H1 (cell line): ENCODE measurements at regions not wholly inside any gene's neighbourhood (a gene's known extent, or its start where the extent isn't known, plus 50 kb on each side); places are given as distances from the start of the nearest gene placed in this dataset.
A peak's percentile ranks its signal among the peaks of the same experiment; 100 is the strongest.

Source experiments
- CTCF ChIA-PET: fragments of 300-600 bp; sonication (Branson Sonifier 250); formaldehyde crosslinking; loops from one replicate; lab custom pipeline; 2021; ENCODE audit not compliant: partially characterized antibody; lab: Charles Lee
- POLR2A ChIA-PET: fragments of 300-600 bp; sonication (Branson Sonifier 250); formaldehyde crosslinking; loops from one replicate; lab custom pipeline; 2021; ENCODE audit warnings: inconsistent platforms; ENCODE audit not compliant: partially characterized antibody; lab: Charles Lee
- DNase-seq, 2 experiments: peaks; one replicate each; pipeline versions ENCODE4 v3.0.0 to v3.0.0-alpha.2; 2010 to 2022; ENCODE audit warnings: low spot score in 2 of 2, low read depth in 1 of 2, mixed read lengths in 1 of 2
- FAIRE-seq: peaks from 2 replicates; lab custom pipeline; 2011; peaks lifted over from hg19 to GRCh38; lab: Jason Lieb, UNC
- H2AFZ ChIP-seq: 2 replicates; pipeline ENCODE4 v1.8.1; 2012; ENCODE audit warnings: low read length, inconsistent platforms
- H2AK5ac ChIP-seq: 2 replicates; pipeline ENCODE4 v1.6.1; 2013; ENCODE audit warnings: low read depth, low read length
- H2BK120ac ChIP-seq: replicated peaks from 2 replicates; pipeline ENCODE3; 2013; ENCODE audit warnings: low read depth, low read length, inconsistent platforms
- H2BK12ac ChIP-seq: 2 replicates; pipeline ENCODE4 v1.6.1; 2013; ENCODE audit warnings: low read depth, low read length
- H2BK15ac ChIP-seq: 2 replicates; pipeline ENCODE4 v1.6.1; 2013; ENCODE audit warnings: low read length
- H2BK20ac ChIP-seq: 2 replicates; pipeline ENCODE4 v1.6.1; 2013; ENCODE audit warnings: low read length
- H2BK5ac ChIP-seq: 2 replicates; pipeline ENCODE4 v1.6.1; 2013; ENCODE audit warnings: low read depth, low read length
- H3K14ac ChIP-seq: 2 replicates; pipeline ENCODE4 v1.6.1; 2013; ENCODE audit warnings: inconsistent platforms; ENCODE audit not compliant: insufficient read length
- H3K18ac ChIP-seq: 2 replicates; pipeline ENCODE4 v1.6.1; 2013; ENCODE audit warnings: low read length; ENCODE audit errors: extremely low read depth
- H3K23ac ChIP-seq: 2 replicates; pipeline ENCODE4 v1.6.1; 2013; ENCODE audit warnings: inconsistent platforms; ENCODE audit not compliant: insufficient read length
- H3K23me2 ChIP-seq: 2 replicates; pipeline ENCODE4 v1.6.1; 2013; ENCODE audit warnings: low read depth, low read length
- H3K27ac ChIP-seq: 2 replicates; pipeline ENCODE4 v1.6.1; 2011; ENCODE audit warnings: low read depth, low read length, inconsistent platforms
- H3K27me3 ChIP-seq, 4 experiments: replicated peaks in 1 of 4; 1 replicate in 1 of 4; 2 replicates in 3 of 4; pipeline versions ENCODE4 v1.6.1 to v1.8.1; 2011 to 2013; ENCODE audit warnings: low read length in 3 of 4, mild to moderate bottlenecking in 3 of 4, inconsistent platforms in 2 of 4, mixed read lengths in 2 of 4, moderate library complexity in 1 of 4; ENCODE audit not compliant: control insufficient read depth in 3 of 4, insufficient read depth in 3 of 4; ENCODE audit errors: extremely low read depth in 1 of 4
- H3K36me3 ChIP-seq, 4 experiments: 2 replicates each; pipeline versions ENCODE4 v1.6.1 to v1.8.1; 2011 to 2013; ENCODE audit warnings: mild to moderate bottlenecking in 4 of 4, low read length in 3 of 4, moderate library complexity in 2 of 4, control low read depth in 1 of 4, inconsistent platforms in 1 of 4; ENCODE audit not compliant: insufficient read depth in 4 of 4, control insufficient read depth in 2 of 4
- H3K4ac ChIP-seq: replicated peaks from 2 replicates; pipeline ENCODE3; 2013; ENCODE audit warnings: low read length, low read depth, mixed read lengths, inconsistent platforms; ENCODE audit not compliant: insufficient read length
- H3K4me1 ChIP-seq, 4 experiments: replicated peaks in 1 of 4; 1 replicate in 1 of 4; 2 replicates in 3 of 4; pipeline versions ENCODE4 v1.6.1 to v1.8.1; 2011 to 2013; ENCODE audit warnings: low read length in 3 of 4, inconsistent platforms in 2 of 4, mixed read lengths in 1 of 4; ENCODE audit not compliant: insufficient read depth in 4 of 4, control insufficient read depth in 3 of 4
- H3K4me2 ChIP-seq, 2 experiments: 2 replicates each; pipeline versions ENCODE4 v1.6.1 to v1.8.1; 2011 to 2013; ENCODE audit warnings: low read depth in 2 of 2, low read length in 2 of 2, control low read depth in 1 of 2, inconsistent platforms in 1 of 2, mild to moderate bottlenecking in 1 of 2; ENCODE audit not compliant: insufficient read depth in 1 of 2
- H3K4me3 ChIP-seq, 4 experiments: fragments of 200-600, 300-600 bp in 1 of 4; sonication (generic), shearing (Covaris generic), sonication (Bioruptor Twin) in 1 of 4; 2 replicates each; pipeline versions ENCODE4 v1.5.1 to v1.8.1; 2011 to 2016; ENCODE audit warnings: low read length in 4 of 4, low read depth in 3 of 4, control low read depth in 2 of 4, inconsistent platforms in 2 of 4, mild to moderate bottlenecking in 2 of 4, mixed read lengths in 1 of 4, moderate library complexity in 1 of 4; ENCODE audit not compliant: insufficient read depth in 2 of 4; ENCODE audit errors: extremely low read depth in 1 of 4
- H3K56ac ChIP-seq: replicated peaks from 2 replicates; pipeline ENCODE3; 2013; ENCODE audit warnings: low read depth, mild to moderate bottlenecking, mixed read lengths, low read length, inconsistent platforms; ENCODE audit not compliant: insufficient read length
- H3K79me1 ChIP-seq: 2 replicates; pipeline ENCODE4 v1.6.1; 2013; ENCODE audit warnings: low read depth, low read length, control low read depth
- H3K79me2 ChIP-seq, 2 experiments: 2 replicates each; pipeline versions ENCODE4 v1.6.1 to v1.8.1; 2012 to 2013; ENCODE audit warnings: low read length in 2 of 2, mild to moderate bottlenecking in 2 of 2, inconsistent platforms in 1 of 2; ENCODE audit not compliant: insufficient read depth in 2 of 2, control insufficient read depth in 1 of 2
- H3K9ac ChIP-seq, 4 experiments: replicated peaks in 1 of 4; 1 replicate in 1 of 4; 2 replicates in 3 of 4; pipeline versions ENCODE4 v1.6.1 to v1.8.1; 2011 to 2013; ENCODE audit warnings: low read depth in 3 of 4, low read length in 3 of 4, control low read depth in 2 of 4, mild to moderate bottlenecking in 2 of 4, moderate library complexity in 2 of 4, inconsistent platforms in 1 of 4; ENCODE audit errors: extremely low read depth in 1 of 4
- H3K9me3 ChIP-seq, 2 experiments: 2 replicates each; pipeline versions ENCODE4 v1.6.1 to v1.8.1; 2012 to 2013; ENCODE audit warnings: mild to moderate bottlenecking in 2 of 2, moderate library complexity in 2 of 2, control low read depth in 1 of 2, inconsistent platforms in 1 of 2, low read depth in 1 of 2, low read length in 1 of 2, mixed read lengths in 1 of 2; ENCODE audit not compliant: insufficient read depth in 2 of 2
- H4K20me1 ChIP-seq, 2 experiments: replicated peaks in 1 of 2; 2 replicates each; pipeline versions ENCODE3 to v1.8.1; 2011 to 2013; ENCODE audit warnings: inconsistent platforms in 2 of 2, low read length in 2 of 2, mild to moderate bottlenecking in 1 of 2; ENCODE audit not compliant: insufficient read depth in 2 of 2, control insufficient read depth in 1 of 2
- H4K5ac ChIP-seq: 2 replicates; pipeline ENCODE4 v1.6.1; 2013; ENCODE audit warnings: low read length, low read depth, mixed read lengths, inconsistent platforms; ENCODE audit not compliant: insufficient read length
- H4K8ac ChIP-seq: 2 replicates; pipeline ENCODE4 v1.8.0; 2013; ENCODE audit warnings: mild to moderate bottlenecking, moderate library complexity, low read length, inconsistent platforms; ENCODE audit not compliant: insufficient read depth; ENCODE audit errors: extremely low read depth
- H4K91ac ChIP-seq: replicated peaks from 2 replicates; pipeline ENCODE3; 2013; ENCODE audit warnings: low read length, mixed read lengths, inconsistent platforms; ENCODE audit not compliant: insufficient read length
- HDAC6 ChIP-seq: IDR thresholded peaks from one replicate; pipeline ENCODE4 v1.7.1; 2012; ENCODE audit warnings: low read depth, mild to moderate bottlenecking, inconsistent platforms, low read length, moderate library complexity
- JUN ChIP-seq: IDR thresholded peaks from 2 replicates; pipeline ENCODE4 v1.6.1; 2011; ENCODE audit warnings: low read depth, mild to moderate bottlenecking, improper control_type of control experiment, low read length
- MAFK ChIP-seq: IDR thresholded peaks from 2 replicates; pipeline ENCODE4 v1.6.1; 2012; ENCODE audit warnings: low read depth, mild to moderate bottlenecking, improper control_type of control experiment, low read length
- MAX ChIP-seq: IDR thresholded peaks from 2 replicates; pipeline ENCODE4 v1.6.1; 2012; ENCODE audit warnings: inconsistent platforms
- SUZ12 ChIP-seq: fragments of 200-600 bp; sonication (generic); IDR thresholded peaks from 2 replicates; pipeline ENCODE4 v1.6.1; 2012; ENCODE audit warnings: mild to moderate bottlenecking, inconsistent platforms, low read length, moderate library complexity, mixed read lengths
- TAF1 ChIP-seq: IDR thresholded peaks from 2 replicates; pipeline ENCODE4 v1.6.1; 2011; ENCODE audit warnings: mild to moderate bottlenecking, low read depth, low read length
- WGBS, 2 experiments: shearing (Covaris generic) in 1 of 2; methylation state at CpG; one replicate each; pipeline versions ENCODE4 v1.1.6 to v1.1.7; 2013 to 2015; ENCODE audit warnings: low lambda C conversion rate in 2 of 2, mixed read lengths in 2 of 2, inconsistent platforms in 1 of 2, low coverage in 1 of 2, missing lambda C conversion rate in 1 of 2; ENCODE audit not compliant: insufficient replicate concordance in 2 of 2, insufficient coverage in 1 of 2, insufficient read length in 1 of 2; ENCODE audit errors: extremely low coverage in 1 of 2, missing lambda C conversion rate in 1 of 2; 5-methylcytosine and 5-hydroxymethylcytosine counted together

- Histone ChIP-seq H3K23ac (no peak overlapping the region), H3K4ac (no peak overlapping the region), H3K18ac (no peak overlapping the region), H4K91ac (no peak overlapping the region), H3K4me1 (peaks cover 0 to 14% (median 3%) of the 10 kb centered on the region in 4 experiments; a peak in 4 of 7 replicates), H3K9ac (no peak overlapping the region), H3K23me2 (no peaks in the 10 kb centered on the region), H4K20me1 (no peaks in the 10 kb centered on the region), H3K4me3 (no peak overlapping the region), H3K4me2 (no peak overlapping the region), H3K27me3 (no peaks in the 10 kb centered on the region), H2BK15ac (no peak overlapping the region), H3K36me3 (no peaks in the 10 kb centered on the region), H2BK120ac (no peak overlapping the region), H2AFZ (no peak overlapping the region), H3K56ac (no peak overlapping the region), H2AK5ac (no peak overlapping the region), H3K27ac (no peak overlapping the region), H4K8ac (no peak overlapping the region), H3K79me1 (no peaks in the 10 kb centered on the region), H4K5ac (no peak overlapping the region), H3K79me2 (no peaks in the 10 kb centered on the region), H2BK20ac (no peak overlapping the region), H2BK12ac (no peak overlapping the region), H3K9me3 (no peaks in the 10 kb centered on the region), H2BK5ac (no peak overlapping the region), H3K14ac (no peak overlapping the region)
- TF ChIP-seq JUN (no peak), HDAC6 (no peak), MAX (no peak), TAF1 (no peak), MAFK (peak; percentile 8; the same call in 1 of the 2 replicates), SUZ12 (no peak)
- FAIRE-seq (no peak), DNase-seq (no peak)
- CTCF ChIA-PET, result interaction anchor here (0.7 kb wide), 1 partner anchor 165 kb away, joined by 3 read pairs; no protein-coding TSS in a partner anchor
- POLR2A ChIA-PET, result no interaction called here
- 84% methylated on average over 9 of the region's 9 CpGs; no CpG with 5 or more reads in 1 of the 2 experiments for WGBS, 2 experiments
Measured at GRCh38 chr5:166880456-166880855, 1411.0 kb upstream of the WWC1 start.
